ENCODE measurements at regions not wholly inside any gene's neighbourhood (a gene's known extent, or its start where the extent isn't known, plus 50 kb on each side); places are given as distances from the start of the nearest gene placed in this dataset.
"Not testable (repeated sequence)": the region's sequence is repeated elsewhere in the genome, so short reads cannot be mapped to it uniquely, and the experiment has no call there.

- no peak for DNase-seq (ENCODE audit: insufficient read length, low spot score)
- no peak for FAIRE-seq
These were observed 1302.0 kb downstream of the KCNT2 start for GRCh38 chr1:195306281-195306680.

GRCh38 chr1:195294911-195295310 is 1313.3 kb downstream of the KCNT2 start:
- no peak for FAIRE-seq
- DNase-seq (ENCODE audit: insufficient read length, low spot score), result no peak

GRCh38 chr1:195278644-195279043 is 1329.6 kb downstream of the KCNT2 start:
- FAIRE-seq (no peak), DNase-seq (ENCODE audit: insufficient read length, low spot score) (no peak)

GRCh38 chr1:195275710-195276109 is 1332.5 kb downstream of the KCNT2 start:
- FAIRE-seq (no peak), DNase-seq (ENCODE audit: insufficient read length, low spot score) (no peak)

- DNase-seq (ENCODE audit: insufficient read length, low spot score) (no peak), FAIRE-seq (no peak)
These were observed 1356.3 kb downstream of the KCNT2 start for GRCh38 chr1:195251900-195252299.

- FAIRE-seq, result no peak
These were observed 1364.7 kb downstream of the KCNT2 start for GRCh38 chr1:195243492-195243891.

GRCh38 chr1:195241066-195241465 is 1367.2 kb downstream of the KCNT2 start:
- no peak for DNase-seq (ENCODE audit: insufficient read length, low spot score)

More at GRCh38 chr1:195243492-195243891, 1364.7 kb downstream of the KCNT2 start:
- no peak for DNase-seq (ENCODE audit: insufficient read length, low spot score)

GRCh38 chr1:195238313-195238712 is 1369.9 kb downstream of the KCNT2 start:
- no peak for FAIRE-seq
- no peak for DNase-seq (ENCODE audit: insufficient read length, low spot score)

More at GRCh38 chr1:195241066-195241465, 1367.2 kb downstream of the KCNT2 start:
- no peak for FAIRE-seq

GRCh38 chr1:195236991-195237889 is 1371.0 kb downstream of the KCNT2 start:
- no peak for DNase-seq (ENCODE audit: insufficient read length, low spot score)
- no peak for FAIRE-seq

- DNase-seq (ENCODE audit: insufficient read length, low spot score) (no peak), FAIRE-seq (no peak)
These were observed 1389.6 kb downstream of the KCNT2 start for GRCh38 chr1:195218428-195219212.

- DNase-seq (ENCODE audit: insufficient read length, low spot score) (no peak), FAIRE-seq (no peak)
These were observed 1406.0 kb downstream of the KCNT2 start for GRCh38 chr1:195202241-195202640.

- FAIRE-seq (no peak), DNase-seq (ENCODE audit: insufficient read length, low spot score) (no peak)
These were observed 1407.5 kb downstream of the KCNT2 start for GRCh38 chr1:195200772-195201171.

GRCh38 chr1:195197116-195197515 is 1411.1 kb downstream of the KCNT2 start:
- FAIRE-seq (no peak), DNase-seq (ENCODE audit: insufficient read length, low spot score) (no peak)

- FAIRE-seq (peak; percentile 100), DNase-seq (ENCODE audit: insufficient read length, low spot score) (peak; percentile 25)
These were observed 1412.7 kb downstream of the KCNT2 start for GRCh38 chr1:195195423-195196057.

GRCh38 chr1:195193134-195193533 is 1415.1 kb downstream of the KCNT2 start:
- DNase-seq (ENCODE audit: insufficient read length, low spot score) (no peak), FAIRE-seq (no peak)

GRCh38 chr1:195188821-195189220 is 1419.4 kb downstream of the KCNT2 start:
- FAIRE-seq (no peak), DNase-seq (ENCODE audit: insufficient read length, low spot score) (no peak)

- DNase-seq (ENCODE audit: insufficient read length, low spot score), result no peak
- no peak for FAIRE-seq
These were observed 1421.7 kb downstream of the KCNT2 start for GRCh38 chr1:195186544-195186943.

- FAIRE-seq, result no peak
- no peak for DNase-seq (ENCODE audit: insufficient read length, low spot score)
These were observed 1422.5 kb downstream of the KCNT2 start for GRCh38 chr1:195185736-195186135.

GRCh38 chr1:195185321-195185720 is 1422.9 kb downstream of the KCNT2 start:
- DNase-seq (ENCODE audit: insufficient read length, low spot score) (no peak), FAIRE-seq (no peak)

- FAIRE-seq (no peak), DNase-seq (ENCODE audit: insufficient read length, low spot score) (no peak)
These were observed 1434.5 kb downstream of the KCNT2 start for GRCh38 chr1:195173753-195174152.

- FAIRE-seq; DNase-seq (ENCODE audit: insufficient read length, low spot score): not testable (repeated sequence)
These were observed 1448.4 kb downstream of the KCNT2 start for GRCh38 chr1:195159795-195160194.

All from GM19239 (cell line).